ENCODE measurements at regions not wholly inside any gene's neighbourhood (a gene's known extent, or its start where the extent isn't known, plus 50 kb on each side); places are given as distances from the start of the nearest gene placed in this dataset.

DNA sequence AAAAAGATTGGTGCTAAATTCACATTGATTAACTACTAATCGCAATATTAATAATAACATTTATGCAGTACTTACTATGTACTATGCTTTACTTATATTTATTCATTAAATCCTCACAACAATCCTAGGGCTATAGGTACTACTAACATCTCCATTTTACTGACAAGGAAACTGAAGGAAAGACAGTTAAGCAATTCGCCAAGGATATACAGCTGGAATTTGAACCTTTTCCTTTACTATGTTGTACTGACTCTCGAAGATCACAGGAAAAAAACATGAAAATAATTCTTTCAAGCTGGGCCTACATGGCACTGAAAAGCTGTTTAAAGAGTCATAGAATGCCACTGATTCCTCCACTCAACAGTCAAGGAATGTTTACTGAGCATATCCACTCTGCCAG lies 185.4 kb downstream of the IPMK start:
- no peaks in the 10 kb centered on the region for H3K36me3 ChIP-seq (ENCODE audit: control insufficient read depth in 2 of 3, insufficient read depth in 3 of 3, low read length in 3 of 3)
- no peak overlapping the region for H3K27ac ChIP-seq (ENCODE audit: low read depth in 2 of 2, low read length in 2 of 2)
- H3K4me3 ChIP-seq (ENCODE audit: low read length in 3 of 3), result no peak overlapping the region
- H3K9me3 ChIP-seq (ENCODE audit: control insufficient read depth in 2 of 3, insufficient read depth in 1 of 3, low read length in 3 of 3), result no peaks in the 10 kb centered on the region
- H3K4me1 ChIP-seq (ENCODE audit: control insufficient read depth in 2 of 3, insufficient read depth in 2 of 3, low read depth in 1 of 3, low read length in 3 of 3), result no peaks in the 10 kb centered on the region
- FAIRE-seq, result no peak
- no peaks in the 10 kb centered on the region for H3K27me3 ChIP-seq (ENCODE audit: control insufficient read depth, insufficient read depth, low read length)
- H3K9ac ChIP-seq (ENCODE audit: low read length in 3 of 3), result no peak overlapping the region
- intact Hi-C loops (cut with DNase I), result no loop called here
- TF ChIP-seq, protein P1, sequence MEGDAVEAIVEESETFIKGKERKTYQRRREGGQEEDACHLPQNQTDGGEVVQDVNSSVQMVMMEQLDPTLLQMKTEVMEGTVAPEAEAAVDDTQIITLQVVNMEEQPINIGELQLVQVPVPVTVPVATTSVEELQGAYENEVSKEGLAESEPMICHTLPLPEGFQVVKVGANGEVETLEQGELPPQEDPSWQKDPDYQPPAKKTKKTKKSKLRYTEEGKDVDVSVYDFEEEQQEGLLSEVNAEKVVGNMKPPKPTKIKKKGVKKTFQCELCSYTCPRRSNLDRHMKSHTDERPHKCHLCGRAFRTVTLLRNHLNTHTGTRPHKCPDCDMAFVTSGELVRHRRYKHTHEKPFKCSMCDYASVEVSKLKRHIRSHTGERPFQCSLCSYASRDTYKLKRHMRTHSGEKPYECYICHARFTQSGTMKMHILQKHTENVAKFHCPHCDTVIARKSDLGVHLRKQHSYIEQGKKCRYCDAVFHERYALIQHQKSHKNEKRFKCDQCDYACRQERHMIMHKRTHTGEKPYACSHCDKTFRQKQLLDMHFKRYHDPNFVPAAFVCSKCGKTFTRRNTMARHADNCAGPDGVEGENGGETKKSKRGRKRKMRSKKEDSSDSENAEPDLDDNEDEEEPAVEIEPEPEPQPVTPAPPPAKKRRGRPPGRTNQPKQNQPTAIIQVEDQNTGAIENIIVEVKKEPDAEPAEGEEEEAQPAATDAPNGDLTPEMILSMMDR (IDR thresholded peaks at IDR 0.05; ENCODE audit: borderline replicate concordance, extremely low read depth, insufficient read depth), result no peak
- no peak for DNase-seq

DNA sequence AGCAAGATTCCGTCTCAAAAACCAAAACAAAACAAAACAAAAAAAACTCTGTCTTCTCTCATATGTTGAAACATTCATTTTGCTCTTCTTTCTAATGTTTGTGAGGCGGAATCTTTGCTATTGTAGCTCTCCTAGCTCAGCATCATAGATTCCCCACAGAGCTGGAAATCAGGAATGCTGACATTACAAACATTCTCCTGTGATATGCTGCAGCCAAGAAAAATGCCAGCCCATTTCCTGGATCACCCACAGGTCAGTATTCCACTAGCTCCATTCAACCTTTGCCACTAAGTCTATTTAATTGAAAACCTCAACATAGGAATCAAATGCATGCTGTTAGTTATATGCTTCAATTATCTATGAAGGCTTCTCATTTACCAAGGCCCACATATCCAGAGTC lies 186.3 kb downstream of the IPMK start:
- Histone ChIP-seq H3K27ac (ENCODE audit: low read depth in 2 of 2, low read length in 2 of 2) (no peak overlapping the region), H3K4me1 (ENCODE audit: control insufficient read depth in 2 of 3, insufficient read depth in 2 of 3, low read depth in 1 of 3, low read length in 3 of 3) (no peaks in the 10 kb centered on the region), H3K36me3 (ENCODE audit: control insufficient read depth in 2 of 3, insufficient read depth in 3 of 3, low read length in 3 of 3) (no peaks in the 10 kb centered on the region), H3K4me3 (ENCODE audit: low read length in 3 of 3) (no peak overlapping the region), H3K27me3 (ENCODE audit: control insufficient read depth, insufficient read depth, low read length) (no peaks in the 10 kb centered on the region), H3K9ac (ENCODE audit: low read length in 3 of 3) (no peak overlapping the region), H3K9me3 (ENCODE audit: control insufficient read depth in 2 of 3, insufficient read depth in 1 of 3, low read length in 3 of 3) (no peaks in the 10 kb centered on the region)
- no peak for FAIRE-seq
- no peak for DNase-seq
- TF ChIP-seq, protein P1 (IDR thresholded peaks at IDR 0.05; ENCODE audit: borderline replicate concordance, extremely low read depth, insufficient read depth), result no peak
- intact Hi-C loops (cut with DNase I), result no loop called here

DNA sequence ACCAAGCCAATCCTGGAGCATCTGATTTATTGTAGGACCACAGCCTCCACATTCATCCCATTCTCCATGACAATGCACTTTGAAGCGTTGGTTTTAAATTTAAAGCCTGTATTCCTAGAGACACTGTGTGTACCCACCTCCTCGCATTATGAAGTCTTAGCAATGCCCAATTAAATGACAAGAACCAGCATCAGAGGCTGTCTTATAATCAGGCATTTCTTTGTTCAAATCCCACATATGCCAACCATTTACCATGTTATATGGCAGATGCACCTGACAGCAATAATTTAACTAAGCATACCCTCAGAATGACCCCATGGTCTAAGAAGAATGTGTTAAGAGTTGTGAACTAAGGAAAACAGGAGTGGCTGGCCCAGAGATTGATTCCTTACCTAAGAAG lies 188.2 kb downstream of the IPMK start:
- no peak for FAIRE-seq
- no peak overlapping the region for H3K27ac ChIP-seq (ENCODE audit: low read depth in 2 of 2, low read length in 2 of 2)
- no peaks in the 10 kb centered on the region for H3K36me3 ChIP-seq (ENCODE audit: control insufficient read depth in 2 of 3, insufficient read depth in 3 of 3, low read length in 3 of 3)
- no peaks in the 10 kb centered on the region for H3K27me3 ChIP-seq (ENCODE audit: control insufficient read depth, insufficient read depth, low read length)
- H3K4me1 ChIP-seq (ENCODE audit: control insufficient read depth in 2 of 3, insufficient read depth in 2 of 3, low read depth in 1 of 3, low read length in 3 of 3), result no peaks in the 10 kb centered on the region
- intact Hi-C loops (cut with DNase I), result no loop called here
- TF ChIP-seq, protein P1 (IDR thresholded peaks at IDR 0.05; ENCODE audit: borderline replicate concordance, extremely low read depth, insufficient read depth), result no peak
- H3K4me3 ChIP-seq (ENCODE audit: low read length in 3 of 3), result no peak overlapping the region
- no peak for DNase-seq
- H3K9me3 ChIP-seq (ENCODE audit: control insufficient read depth in 2 of 3, insufficient read depth in 1 of 3, low read length in 3 of 3), result no peaks in the 10 kb centered on the region
- no peak overlapping the region for H3K9ac ChIP-seq (ENCODE audit: low read length in 3 of 3)

DNA sequence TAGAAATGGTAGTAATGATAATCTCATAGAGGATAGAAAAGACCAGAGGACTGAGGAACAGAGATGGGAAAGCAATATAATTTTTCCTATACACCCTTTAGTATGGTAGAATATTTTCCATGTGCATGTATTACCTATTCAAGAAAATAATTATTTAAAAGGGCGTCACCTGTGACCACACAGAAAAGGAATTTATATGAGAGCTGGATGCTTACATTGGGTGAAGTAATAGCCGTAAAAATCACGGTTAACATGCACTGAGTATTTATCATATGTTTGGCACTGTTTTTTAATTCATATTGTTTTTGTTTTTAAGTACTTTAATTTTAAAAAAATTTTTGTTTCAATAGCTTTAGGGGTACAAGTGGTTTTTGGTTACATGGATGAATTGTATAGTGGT lies 195.1 kb downstream of the IPMK start:
- Histone ChIP-seq H3K9me3 (ENCODE audit: control insufficient read depth in 2 of 3, insufficient read depth in 1 of 3, low read length in 3 of 3) (no peaks in the 10 kb centered on the region), H3K4me3 (ENCODE audit: low read length in 3 of 3) (no peak overlapping the region), H3K9ac (ENCODE audit: low read length in 3 of 3) (no peak overlapping the region), H3K36me3 (ENCODE audit: control insufficient read depth in 2 of 3, insufficient read depth in 3 of 3, low read length in 3 of 3) (no peaks in the 10 kb centered on the region), H3K27me3 (ENCODE audit: control insufficient read depth, insufficient read depth, low read length) (no peaks in the 10 kb centered on the region), H3K27ac (ENCODE audit: low read depth in 2 of 2, low read length in 2 of 2) (no peak overlapping the region), H3K4me1 (ENCODE audit: control insufficient read depth in 2 of 3, insufficient read depth in 2 of 3, low read depth in 1 of 3, low read length in 3 of 3) (no peaks in the 10 kb centered on the region)
- intact Hi-C loops (cut with DNase I), result no loop called here
- FAIRE-seq, result no peak
- no peak for DNase-seq
- TF ChIP-seq, protein P1 (IDR thresholded peaks at IDR 0.05; ENCODE audit: borderline replicate concordance, extremely low read depth, insufficient read depth), result no peak

Measured in kidney (tissue), 13 donors.